ENCODE measurements at regions not wholly inside any gene's neighbourhood (a gene's known extent, or its start where the extent isn't known, plus 50 kb on each side); places are given as distances from the start of the nearest gene placed in this dataset.
A peak's percentile ranks its signal among the peaks of the same experiment; 100 is the strongest.

- no peaks in the 10 kb centered on the region for H3K9me3 Mint-ChIP-seq (ENCODE audit: unreplicated experiment)
- no peak for DNase-seq
- peaks cover 4% of the 10 kb centered on the region for H3K4me1 Mint-ChIP-seq (ENCODE audit: low read depth, unreplicated experiment)
- no peak for TF ChIP-seq CTCF (IDR thresholded peaks at IDR 0.05; ENCODE audit: partially characterized antibody, unreplicated experiment)
- H3K27ac Mint-ChIP-seq (ENCODE audit: unreplicated experiment) = no peak overlapping the region
- no peaks in the 10 kb centered on the region for H3K36me3 Mint-ChIP-seq (ENCODE audit: unreplicated experiment)
- H3K27me3 Mint-ChIP-seq (ENCODE audit: unreplicated experiment) = peaks cover 8% of the 10 kb centered on the region
- no peak overlapping the region for H3K4me3 Mint-ChIP-seq (ENCODE audit: unreplicated experiment)
These were observed 298.3 kb upstream of the ZMIZ1 start for GRCh38 chr10:78770167-78771090.

- no peaks in the 10 kb centered on the region for H3K36me3 Mint-ChIP-seq (ENCODE audit: unreplicated experiment)
- no peak for TF ChIP-seq CTCF (IDR thresholded peaks at IDR 0.05; ENCODE audit: partially characterized antibody, unreplicated experiment)
- H3K9me3 Mint-ChIP-seq (ENCODE audit: unreplicated experiment) = no peaks in the 10 kb centered on the region
- no peak overlapping the region for H3K27ac Mint-ChIP-seq (ENCODE audit: unreplicated experiment)
- peaks cover under 1% of the 10 kb centered on the region for H3K4me1 Mint-ChIP-seq (ENCODE audit: low read depth, unreplicated experiment)
- H3K27me3 Mint-ChIP-seq (ENCODE audit: unreplicated experiment) = peaks cover 6% of the 10 kb centered on the region
- no peak overlapping the region for H3K4me3 Mint-ChIP-seq (ENCODE audit: unreplicated experiment)
- DNase-seq = no peak
These were observed 297.5 kb upstream of the ZMIZ1 start for GRCh38 chr10:78771260-78771659.

GRCh38 chr10:78771808-78772455 lies 296.8 kb upstream of the ZMIZ1 start:
- Mint-ChIP-seq H3K4me3 (ENCODE audit: unreplicated experiment) (no peak overlapping the region), H3K27me3 (ENCODE audit: unreplicated experiment) (peaks cover 6% of the 10 kb centered on the region), H3K36me3 (ENCODE audit: unreplicated experiment) (no peaks in the 10 kb centered on the region), H3K27ac (ENCODE audit: unreplicated experiment) (no peak overlapping the region), H3K4me1 (ENCODE audit: low read depth, unreplicated experiment) (no peaks in the 10 kb centered on the region), H3K9me3 (ENCODE audit: unreplicated experiment) (no peaks in the 10 kb centered on the region)
- no peak for DNase-seq
- peak; percentile 31 for TF ChIP-seq CTCF (IDR thresholded peaks at IDR 0.05; ENCODE audit: partially characterized antibody, unreplicated experiment)

- no peak overlapping the region for H3K27ac Mint-ChIP-seq (ENCODE audit: unreplicated experiment)
These were observed 296.3 kb upstream of the ZMIZ1 start for GRCh38 chr10:78772486-78772885.

More at GRCh38 chr10:78772486-78772885, 296.3 kb upstream of the ZMIZ1 start:
- no peak for TF ChIP-seq CTCF (IDR thresholded peaks at IDR 0.05; ENCODE audit: partially characterized antibody, unreplicated experiment)
- Mint-ChIP-seq H3K27me3 (ENCODE audit: unreplicated experiment) (peaks cover 6% of the 10 kb centered on the region), H3K4me3 (ENCODE audit: unreplicated experiment) (no peak overlapping the region), H3K4me1 (ENCODE audit: low read depth, unreplicated experiment) (no peaks in the 10 kb centered on the region), H3K9me3 (ENCODE audit: unreplicated experiment) (no peaks in the 10 kb centered on the region), H3K36me3 (ENCODE audit: unreplicated experiment) (no peaks in the 10 kb centered on the region)
- DNase-seq = no peak
